ENCODE measurements at regions not wholly inside any gene's neighbourhood (a gene's known extent, or its start where the extent isn't known, plus 50 kb on each side); places are given as distances from the start of the nearest gene placed in this dataset.

DNA sequence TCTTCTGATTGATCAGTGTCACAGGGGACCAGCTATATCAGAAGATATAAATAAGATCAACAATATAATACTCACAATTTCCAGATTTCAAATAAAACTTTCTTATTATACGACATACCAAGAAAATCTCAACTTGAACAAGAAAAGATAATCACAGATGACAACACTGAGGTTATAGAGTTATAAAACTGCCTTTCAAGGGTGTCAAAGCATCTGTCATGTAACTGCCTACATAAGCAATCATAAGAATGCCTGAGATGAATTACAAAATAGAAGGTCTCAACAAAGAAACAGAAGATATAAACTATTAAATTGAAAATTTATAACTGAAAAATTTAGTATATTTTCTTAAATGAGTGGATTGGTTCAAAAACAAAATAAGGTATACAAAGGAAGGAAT lies 659.2 kb downstream of the SLC16A7 start:
- DNase-seq (ENCODE audit: low spot score in 2 of 2): no peak
- no peaks in the 10 kb centered on the region for H3K36me3 Mint-ChIP-seq (ENCODE audit: insufficient read depth)
- H3K27me3 Mint-ChIP-seq: no peaks in the 10 kb centered on the region
- no peak overlapping the region for H3K4me3 Mint-ChIP-seq
- H3K27ac Mint-ChIP-seq (ENCODE audit: low read depth): no peak overlapping the region
- ATAC-seq (replicated peaks; ENCODE audit: extremely low read depth, poor library complexity, severe bottlenecking): no peak
- H3K9me3 Mint-ChIP-seq: no peaks in the 10 kb centered on the region
- H3K4me1 Mint-ChIP-seq: no peaks in the 10 kb centered on the region

DNA sequence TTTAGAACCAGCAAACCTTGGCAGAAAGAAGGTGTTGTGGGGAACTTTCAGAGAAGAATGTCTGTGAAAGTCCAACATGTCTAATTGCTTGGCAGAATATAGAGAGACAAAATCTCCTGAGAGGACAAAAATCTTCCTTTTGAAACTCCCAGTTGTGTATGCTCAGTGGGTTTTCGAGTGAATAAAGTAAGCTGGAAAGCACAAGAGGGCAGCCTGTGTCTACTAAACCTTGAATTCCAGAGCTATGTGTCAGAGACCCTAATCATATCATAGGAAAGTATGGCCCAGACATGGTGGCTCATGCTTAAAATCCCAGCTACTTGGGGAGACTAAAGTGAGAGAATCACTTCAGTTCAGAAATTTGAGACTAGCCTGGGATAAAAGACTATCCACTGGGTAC lies 661.2 kb downstream of the SLC16A7 start:
- DNase-seq (ENCODE audit: low spot score in 2 of 2) (no peak), ATAC-seq (replicated peaks; ENCODE audit: extremely low read depth, poor library complexity, severe bottlenecking) (no peak)
- no peak overlapping the region for H3K4me3 Mint-ChIP-seq
- H3K4me1 Mint-ChIP-seq: no peaks in the 10 kb centered on the region
- H3K36me3 Mint-ChIP-seq (ENCODE audit: insufficient read depth): no peaks in the 10 kb centered on the region
- no peaks in the 10 kb centered on the region for H3K9me3 Mint-ChIP-seq
- H3K27me3 Mint-ChIP-seq: no peaks in the 10 kb centered on the region
- no peak overlapping the region for H3K27ac Mint-ChIP-seq (ENCODE audit: low read depth)

DNA sequence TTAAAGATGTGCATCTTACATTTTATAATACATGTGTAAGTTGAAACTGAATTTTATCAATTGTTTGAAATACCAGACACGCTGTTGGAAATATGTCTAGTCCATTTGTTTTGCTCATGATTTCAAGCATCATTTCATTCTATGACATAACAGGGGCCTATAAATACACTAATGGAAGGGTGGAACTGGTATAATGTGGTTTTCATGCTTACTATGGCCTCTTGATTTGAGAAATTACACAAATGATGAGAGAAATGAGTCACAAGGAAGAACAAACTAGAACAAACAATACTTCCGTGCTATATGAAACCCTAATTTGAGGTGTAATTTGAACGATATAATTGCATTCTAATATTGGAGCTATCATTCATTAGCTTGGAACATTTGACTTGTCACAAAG lies 663.4 kb downstream of the SLC16A7 start:
- ATAC-seq (replicated peaks; ENCODE audit: extremely low read depth, poor library complexity, severe bottlenecking) (no peak), DNase-seq (ENCODE audit: low spot score in 2 of 2) (no peak)
- peaks cover 7% of the 10 kb centered on the region for H3K9me3 Mint-ChIP-seq
- no peak overlapping the region for H3K27ac Mint-ChIP-seq (ENCODE audit: low read depth)
- H3K36me3 Mint-ChIP-seq (ENCODE audit: insufficient read depth): no peaks in the 10 kb centered on the region
- H3K4me1 Mint-ChIP-seq: no peaks in the 10 kb centered on the region
- no peaks in the 10 kb centered on the region for H3K27me3 Mint-ChIP-seq
- H3K4me3 Mint-ChIP-seq: no peak overlapping the region

DNA sequence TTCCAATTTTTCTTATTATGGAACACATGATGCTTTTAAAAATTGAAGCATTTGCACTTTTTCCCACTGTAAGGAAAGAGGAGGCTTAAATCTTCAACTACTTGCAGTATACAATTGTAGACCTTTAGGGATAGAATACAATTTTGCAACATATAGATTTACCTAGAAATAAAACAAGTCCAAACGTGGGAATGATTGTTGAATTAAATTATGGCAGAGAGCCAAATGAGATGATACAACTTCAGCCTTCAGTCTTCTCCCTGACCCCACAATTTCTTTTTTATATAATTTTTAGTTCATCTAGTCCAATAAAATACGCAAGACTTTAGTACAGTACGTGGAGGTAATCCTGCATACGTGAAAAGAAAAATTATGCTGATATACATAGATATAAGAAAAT lies 666.5 kb downstream of the SLC16A7 start:
- no peak overlapping the region for H3K4me3 Mint-ChIP-seq
- H3K27me3 Mint-ChIP-seq: no peaks in the 10 kb centered on the region
- no peak overlapping the region for H3K27ac Mint-ChIP-seq (ENCODE audit: low read depth)
- ATAC-seq (replicated peaks; ENCODE audit: extremely low read depth, poor library complexity, severe bottlenecking) (no peak), DNase-seq (ENCODE audit: low spot score in 2 of 2) (no peak)
- peaks cover 13% of the 10 kb centered on the region for H3K9me3 Mint-ChIP-seq
- H3K36me3 Mint-ChIP-seq (ENCODE audit: insufficient read depth): no peaks in the 10 kb centered on the region
- H3K4me1 Mint-ChIP-seq: no peaks in the 10 kb centered on the region

DNA sequence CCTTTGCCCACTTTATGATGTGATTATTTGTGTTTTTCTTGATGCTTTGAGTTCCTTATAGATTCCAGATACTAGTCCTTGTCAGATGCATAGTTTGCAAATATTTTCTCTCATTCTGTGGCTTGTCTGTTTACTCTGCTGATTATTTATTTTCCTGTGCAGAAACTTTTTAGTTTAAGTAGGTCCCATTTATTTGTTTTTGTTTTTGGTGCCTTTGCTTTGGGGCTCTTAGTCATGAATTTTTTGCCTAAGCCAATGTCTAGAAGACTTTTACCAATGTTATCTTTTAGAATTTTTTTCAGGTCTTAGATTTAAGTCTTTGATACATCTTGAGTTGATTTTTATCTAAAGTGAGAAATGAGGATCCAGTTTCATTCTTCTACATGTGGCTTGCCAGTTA lies 667.3 kb downstream of the SLC16A7 start:
- no peak for DNase-seq (ENCODE audit: low spot score in 2 of 2)
- Mint-ChIP-seq H3K27me3 (no peaks in the 10 kb centered on the region), H3K4me3 (no peak overlapping the region), H3K36me3 (ENCODE audit: insufficient read depth) (no peaks in the 10 kb centered on the region), H3K4me1 (no peaks in the 10 kb centered on the region), H3K9me3 (peaks cover 17% of the 10 kb centered on the region), H3K27ac (ENCODE audit: low read depth) (no peak overlapping the region)
- no peak for ATAC-seq (replicated peaks; ENCODE audit: extremely low read depth, poor library complexity, severe bottlenecking)

DNA sequence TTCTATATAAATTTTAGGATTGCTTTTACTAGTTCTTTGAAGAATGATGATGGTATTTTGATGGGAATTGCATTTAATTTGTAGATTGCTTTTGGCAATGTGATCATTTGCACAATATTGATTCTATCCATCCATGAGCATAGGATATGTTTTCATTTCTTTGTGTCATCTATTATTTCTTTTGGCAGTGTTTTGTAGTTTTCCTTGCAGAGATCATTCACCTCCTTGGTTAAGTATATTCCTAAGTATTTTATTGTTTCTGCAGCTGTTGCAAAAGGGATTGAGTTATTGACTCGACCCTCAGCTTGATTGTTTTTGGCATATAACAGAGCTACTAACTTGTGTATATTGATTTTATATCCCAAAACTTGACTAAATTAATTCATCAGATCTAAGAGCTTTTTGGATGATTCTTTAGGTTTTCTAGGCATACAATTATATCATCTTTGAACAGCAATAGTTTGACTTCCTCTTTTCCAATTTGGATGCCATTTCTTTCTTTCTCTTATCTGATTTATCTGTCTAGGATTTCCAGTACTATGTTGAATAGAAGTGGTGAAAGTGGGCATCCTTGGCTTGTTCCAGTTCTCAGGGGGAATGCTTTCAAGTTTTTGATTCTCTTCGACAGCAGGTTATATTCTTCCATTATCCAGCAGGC lies 668.1 kb downstream of the SLC16A7 start:
- Mint-ChIP-seq H3K27me3 (no peaks in the 10 kb centered on the region), H3K9me3 (peaks cover 17% of the 10 kb centered on the region), H3K27ac (ENCODE audit: low read depth) (no peak overlapping the region), H3K36me3 (ENCODE audit: insufficient read depth) (no peaks in the 10 kb centered on the region), H3K4me1 (no peaks in the 10 kb centered on the region), H3K4me3 (no peak overlapping the region)
- ATAC-seq (replicated peaks; ENCODE audit: extremely low read depth, poor library complexity, severe bottlenecking) (no peak), DNase-seq (ENCODE audit: low spot score in 2 of 2) (no peak)

DNA sequence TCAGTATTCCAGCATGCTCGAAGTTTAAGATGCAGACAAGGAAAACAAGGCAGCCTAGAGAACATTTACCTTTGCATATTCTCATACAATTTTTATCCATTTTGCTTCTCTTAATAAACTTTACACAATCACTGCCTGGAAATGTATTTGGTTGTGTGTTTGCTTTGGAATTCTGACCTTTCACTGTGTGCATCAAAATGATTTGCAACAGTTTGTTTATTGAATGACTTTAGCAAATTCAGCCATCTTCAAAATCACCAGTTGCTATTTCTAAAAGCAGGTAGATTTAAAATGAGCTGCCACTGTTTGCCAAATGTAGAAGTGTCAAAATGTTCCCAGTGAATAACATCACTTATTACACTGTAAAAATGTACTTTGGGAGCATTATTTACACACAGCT lies 669.9 kb downstream of the SLC16A7 start:
- ATAC-seq (replicated peaks; ENCODE audit: extremely low read depth, poor library complexity, severe bottlenecking) (no peak), DNase-seq (ENCODE audit: low spot score in 2 of 2) (no peak)
- H3K4me3 Mint-ChIP-seq: no peak overlapping the region
- no peaks in the 10 kb centered on the region for H3K27me3 Mint-ChIP-seq
- H3K27ac Mint-ChIP-seq (ENCODE audit: low read depth): no peak overlapping the region
- H3K4me1 Mint-ChIP-seq: no peaks in the 10 kb centered on the region
- H3K9me3 Mint-ChIP-seq: peaks cover 18% of the 10 kb centered on the region
- H3K36me3 Mint-ChIP-seq (ENCODE audit: insufficient read depth): no peaks in the 10 kb centered on the region

DNA sequence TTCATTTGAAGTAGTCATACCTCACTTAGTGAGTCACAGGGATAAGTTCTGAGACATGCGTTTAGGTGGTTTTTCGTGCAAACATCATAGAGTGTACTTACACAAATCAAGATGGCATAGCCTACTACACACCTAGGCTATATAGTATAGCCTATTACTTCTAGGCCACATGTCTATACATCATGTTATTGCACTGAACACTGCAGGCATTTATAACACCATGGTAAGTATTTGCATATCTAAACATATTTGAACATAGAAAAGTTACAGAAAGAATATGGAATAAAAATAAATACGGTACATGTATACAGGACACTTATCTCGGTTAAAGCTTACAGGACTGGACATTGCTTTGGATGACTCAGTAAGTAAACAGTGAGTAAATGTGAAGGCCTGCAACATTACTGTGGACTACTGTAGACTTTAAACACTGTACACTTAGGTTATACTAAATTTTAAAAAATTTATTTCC lies 670.6 kb downstream of the SLC16A7 start:
- no peaks in the 10 kb centered on the region for H3K27me3 Mint-ChIP-seq
- DNase-seq (ENCODE audit: low spot score in 2 of 2) (no peak), ATAC-seq (replicated peaks; ENCODE audit: extremely low read depth, poor library complexity, severe bottlenecking) (no peak)
- H3K4me3 Mint-ChIP-seq: no peak overlapping the region
- no peak overlapping the region for H3K27ac Mint-ChIP-seq (ENCODE audit: low read depth)
- H3K36me3 Mint-ChIP-seq (ENCODE audit: insufficient read depth): no peaks in the 10 kb centered on the region
- no peaks in the 10 kb centered on the region for H3K4me1 Mint-ChIP-seq
- peaks cover 25% of the 10 kb centered on the region for H3K9me3 Mint-ChIP-seq

DNA sequence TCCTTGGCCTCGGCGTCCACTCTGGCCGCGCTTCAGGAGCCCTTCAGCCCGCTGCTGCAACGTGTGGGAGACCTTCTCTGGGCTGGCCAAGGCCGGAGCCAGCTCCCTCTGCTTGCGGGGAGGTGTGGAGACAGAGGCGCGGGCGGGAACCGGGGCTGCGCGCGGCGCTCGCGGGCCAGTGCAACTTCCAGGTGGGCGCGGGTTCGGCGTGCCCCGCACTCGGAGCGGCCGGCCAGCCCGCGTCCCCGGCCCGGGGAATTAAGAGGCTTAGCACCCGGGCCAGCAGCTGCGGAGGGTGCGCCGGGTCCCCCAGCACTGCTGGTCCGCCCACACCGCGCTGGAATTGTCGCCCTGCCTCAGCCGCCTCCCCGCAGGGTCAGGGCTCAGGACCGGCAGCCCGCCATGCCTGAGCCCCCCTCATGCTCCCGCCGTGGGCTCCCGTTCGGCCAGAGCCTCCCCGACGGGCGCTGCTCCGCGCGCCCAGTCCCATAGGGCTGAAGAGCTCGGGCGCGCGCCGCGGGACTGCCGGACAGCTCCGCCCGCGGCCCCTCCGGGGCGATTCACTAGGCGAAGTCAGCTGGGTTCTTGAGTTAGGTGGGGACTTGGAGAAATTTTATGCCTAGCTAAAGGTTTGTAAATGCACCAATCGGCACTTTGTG lies 673.9 kb downstream of the SLC16A7 start:
- Mint-ChIP-seq H3K9me3 (peaks cover 15% of the 10 kb centered on the region), H3K4me1 (no peaks in the 10 kb centered on the region), H3K36me3 (ENCODE audit: insufficient read depth) (no peaks in the 10 kb centered on the region), H3K4me3 (no peak overlapping the region), H3K27ac (ENCODE audit: low read depth) (no peak overlapping the region), H3K27me3 (no peaks in the 10 kb centered on the region)
- DNase-seq (ENCODE audit: low spot score in 2 of 2) (no peak), ATAC-seq (replicated peaks; ENCODE audit: extremely low read depth, poor library complexity, severe bottlenecking) (no peak)

DNA sequence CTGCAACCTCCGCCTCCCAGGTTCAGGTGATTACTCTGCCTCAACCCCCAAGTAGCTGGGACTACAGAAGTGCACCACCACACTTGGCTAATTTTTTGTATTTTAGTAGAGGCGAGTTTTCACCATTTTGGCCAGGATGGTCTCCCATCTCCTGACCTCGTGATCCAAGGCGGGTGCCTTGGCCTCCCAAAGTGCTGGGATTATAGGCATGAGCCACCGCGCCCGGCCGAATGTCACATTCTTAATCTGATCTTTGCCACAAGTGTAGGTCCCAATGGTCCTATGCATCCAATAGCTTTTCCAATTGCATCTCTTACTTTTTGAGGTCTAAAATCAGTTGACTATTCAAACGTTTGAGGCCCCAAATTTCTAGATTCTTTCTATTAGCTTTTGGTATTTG lies 676.0 kb downstream of the SLC16A7 start:
- no peak overlapping the region for H3K4me3 Mint-ChIP-seq
- H3K27ac Mint-ChIP-seq (ENCODE audit: low read depth): no peak overlapping the region
- no peak for ATAC-seq (replicated peaks; ENCODE audit: extremely low read depth, poor library complexity, severe bottlenecking)

DNA sequence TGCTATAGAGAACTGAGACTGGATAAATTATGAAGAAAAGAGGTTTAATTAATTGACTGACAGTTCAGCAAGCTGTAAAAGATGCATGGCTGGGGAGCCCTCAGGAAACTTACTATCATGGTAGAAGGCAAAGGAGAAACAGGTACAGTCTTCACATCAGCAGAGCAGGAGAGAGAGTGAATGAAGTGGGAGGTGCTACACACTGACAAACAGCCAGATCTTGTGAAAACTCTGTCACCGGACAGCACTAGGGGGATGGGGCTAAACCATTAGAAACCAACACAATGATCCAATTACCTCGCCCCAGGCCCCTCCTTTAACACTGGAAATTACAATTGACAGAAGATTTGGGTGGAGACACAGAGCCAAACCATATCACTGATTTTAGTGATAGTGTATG lies 682.4 kb downstream of the SLC16A7 start:
- H3K9me3 Mint-ChIP-seq: no peaks in the 10 kb centered on the region
- no peak for DNase-seq (ENCODE audit: low spot score in 2 of 2)
- no peak overlapping the region for H3K27ac Mint-ChIP-seq (ENCODE audit: low read depth)
- H3K27me3 Mint-ChIP-seq: no peaks in the 10 kb centered on the region
- no peak for ATAC-seq (replicated peaks; ENCODE audit: extremely low read depth, poor library complexity, severe bottlenecking)
- H3K4me3 Mint-ChIP-seq: no peak overlapping the region
- no peaks in the 10 kb centered on the region for H3K4me1 Mint-ChIP-seq
- H3K36me3 Mint-ChIP-seq (ENCODE audit: insufficient read depth): no peaks in the 10 kb centered on the region

More for the DNA sequence above, 676.0 kb downstream of the SLC16A7 start:
- no peaks in the 10 kb centered on the region for H3K27me3 Mint-ChIP-seq
- no peaks in the 10 kb centered on the region for H3K36me3 Mint-ChIP-seq (ENCODE audit: insufficient read depth)
- H3K9me3 Mint-ChIP-seq: peaks cover 15% of the 10 kb centered on the region
- no peaks in the 10 kb centered on the region for H3K4me1 Mint-ChIP-seq
- no peak for DNase-seq (ENCODE audit: low spot score in 2 of 2)

DNA sequence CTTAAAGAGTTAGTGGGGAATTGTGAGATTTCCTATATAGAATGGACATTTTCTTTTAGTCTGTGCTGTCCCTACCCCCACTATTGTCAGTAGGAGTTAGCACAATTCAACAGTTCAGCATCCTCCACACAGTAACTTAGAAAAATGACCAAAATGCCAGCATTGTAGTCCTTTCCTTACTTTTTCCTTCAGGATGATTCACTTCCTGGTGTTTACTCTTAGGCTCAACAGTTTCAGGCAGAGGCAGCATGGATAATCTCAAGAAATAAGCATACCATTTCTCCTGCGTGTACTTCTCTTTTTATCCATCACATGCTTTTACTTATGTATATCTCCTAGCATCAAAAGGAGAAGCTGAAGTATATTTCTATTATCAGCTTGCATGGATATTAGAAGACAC lies 683.4 kb downstream of the SLC16A7 start:
- Mint-ChIP-seq H3K27ac (ENCODE audit: low read depth) (no peak overlapping the region), H3K27me3 (no peaks in the 10 kb centered on the region), H3K4me3 (no peak overlapping the region), H3K4me1 (no peaks in the 10 kb centered on the region), H3K36me3 (ENCODE audit: insufficient read depth) (no peaks in the 10 kb centered on the region), H3K9me3 (no peaks in the 10 kb centered on the region)
- no peak for ATAC-seq (replicated peaks; ENCODE audit: extremely low read depth, poor library complexity, severe bottlenecking)
- no peak for DNase-seq (ENCODE audit: low spot score in 2 of 2)

DNA sequence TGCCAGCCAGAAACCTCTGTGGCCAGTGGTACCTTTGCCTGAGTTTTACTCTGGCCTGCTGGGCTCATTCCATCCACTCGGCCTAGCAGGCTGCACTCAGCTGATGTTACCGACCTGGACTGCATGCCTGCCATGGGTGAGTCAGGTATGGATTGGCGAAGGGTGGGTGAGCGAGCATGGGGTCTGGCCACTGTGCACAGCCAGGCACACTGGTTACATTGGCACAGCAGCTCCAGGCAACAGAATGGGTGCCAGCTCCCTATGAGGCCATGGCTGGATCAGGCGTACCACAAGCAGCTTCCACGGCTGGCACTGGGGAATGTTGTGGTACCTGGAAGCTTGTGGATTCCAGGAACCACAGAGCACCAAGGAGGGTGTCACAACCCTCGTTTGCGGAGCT lies 685.7 kb downstream of the SLC16A7 start:
- Mint-ChIP-seq H3K27ac (ENCODE audit: low read depth) (no peak overlapping the region), H3K36me3 (ENCODE audit: insufficient read depth) (no peaks in the 10 kb centered on the region), H3K4me3 (no peak overlapping the region), H3K9me3 (no peaks in the 10 kb centered on the region), H3K4me1 (no peaks in the 10 kb centered on the region), H3K27me3 (no peaks in the 10 kb centered on the region)
- DNase-seq (ENCODE audit: low spot score in 2 of 2): no peak
- no peak for ATAC-seq (replicated peaks; ENCODE audit: extremely low read depth, poor library complexity, severe bottlenecking)

Measured in central memory CD8-positive, alpha-beta T cell (primary cell).